Heart left ventricle (tissue), 16 donors: ENCODE measurements at regions not wholly inside any gene's neighbourhood (a gene's known extent, or its start where the extent isn't known, plus 50 kb on each side); places are given as distances from the start of the nearest gene placed in this dataset.

Experiments used
- ATAC-seq, 4 donors: fragments of 200-7000 bp; cut with Tn5 transposase; one replicate each; pipeline ENCODE4 v1.9.1; 2020 to 2022; ENCODE audit warnings: moderate library complexity in 4 of 4, mild to moderate bottlenecking in 3 of 4, moderate number of reproducible peaks in 1 of 4
- DNase-seq, 5 donors: peaks; one replicate each; pipeline ENCODE4 v3.0.0-alpha.2; 2020
- H3K27ac ChIP-seq, 12 donors: fragments of 200-600 bp; sonication (generic) in 4 of 12; one replicate each; pipeline versions ENCODE4 v1.5.0 to v1.8.0; 2016 to 2022; ENCODE audit warnings: mild to moderate bottlenecking in 2 of 12
- H3K27me3 ChIP-seq, 9 donors: fragments of 200-600 bp; sonication (generic) in 2 of 9; one replicate each; pipeline versions ENCODE4 v1.5.1 to v1.8.0; 2016 to 2022; ENCODE audit warnings: mild to moderate bottlenecking in 3 of 9
- H3K36me3 ChIP-seq, 9 donors: fragments of 200-600 bp; sonication (generic) in 2 of 9; one replicate each; pipeline versions ENCODE4 v1.5.0 to v1.8.0; 2018 to 2022; ENCODE audit warnings: mild to moderate bottlenecking in 2 of 9
- H3K4me1 ChIP-seq, 12 donors: fragments of 200-600 bp; sonication (generic) in 4 of 12; one replicate each; pipeline versions ENCODE4 v1.5.0 to v1.8.0; 2016 to 2022; ENCODE audit warnings: mild to moderate bottlenecking in 3 of 12
- H3K4me3 ChIP-seq, 12 donors: fragments of 200-600 bp; sonication (generic) in 4 of 12; one replicate each; pipeline versions ENCODE4 v1.5.0 to v1.8.0; 2017 to 2022; ENCODE audit warnings: mild to moderate bottlenecking in 9 of 12, moderate library complexity in 4 of 12
- H3K9me3 ChIP-seq, 12 donors: fragments of 200-600 bp; sonication (generic) in 4 of 12; one replicate each; pipeline versions ENCODE4 v1.5.0 to v1.8.0; 2016 to 2022; ENCODE audit warnings: mild to moderate bottlenecking in 1 of 12
- CTCF ChIP-seq, 12 donors: fragments of 200-600 bp; sonication (generic) in 4 of 12; IDR thresholded peaks; one replicate each; pipeline versions ENCODE4 v1.5.0 to v1.8.0; 2018 to 2022; ENCODE audit warnings: antibody characterized with exemption in 12 of 12, mild to moderate bottlenecking in 5 of 12
- POLR2A ChIP-seq, 2 donors: fragments of 450-650 bp; IDR thresholded peaks; one replicate each; pipeline ENCODE4 v1.6.1; 2017; ENCODE audit warnings: antibody characterized with exemption in 2 of 2, mild to moderate bottlenecking in 2 of 2, moderate library complexity in 2 of 2
- WGBS, 4 donors: extraction: QIAGEN DNeasy Blood & Tissue Kit in 2 of 4; methylation state at CpG; one replicate each; pipeline versions ENCODE4 v1.1.5 to v1.1.7; 2013 to 2018; 5-methylcytosine and 5-hydroxymethylcytosine counted together
- intact Hi-C, 10 donors: fragments of 100-400 bp; cut with DNase I; formaldehyde crosslinking; loops; one replicate each; pipeline versions ENCODE4 v1.11.1 to v1.14.2; 2022
- donor health status: ischemic (EF 13 %, LVEDD 7.1; RV severe dilation, severe dysfunction).
- donor health status: healthy with polysubstance abuse.
- donor health status: DM: no; HTN: yes; CAD: no.
- donor health status: DM: no; HTN: no; CAD: no.
- donor health status: ischemic (EF 25% LVEDD 6.9; RV normal size, moderate dysfunction).
- donor health status: ischemic (EF 25% LVEDD 5.7; RV mildly dilated, moderate dysfunction).
- donor health status: healthy.
- donor health status: DM: yes; HTN: yes; CAD: no.
- donor health status: ischemic (EF 35%, LVEDD 5.7; RV mildly dilated, moderate dysfunction).
- donor health status: nonischemic (EF 11% LVEDD 7.7; RV severe dilation, severe dysfunction).
- donor health status: DM: yes; HTN: yes; CAD: no.
- donor health status: PGD.
- donor health status: ischemic (EF 29% LVEDD 5.4; RV normal size, mild dysfunction).
- donor health status: nonischemic (EF 23%, LVEDD 6.1; RV moderate dilation, normal function).

DNA sequence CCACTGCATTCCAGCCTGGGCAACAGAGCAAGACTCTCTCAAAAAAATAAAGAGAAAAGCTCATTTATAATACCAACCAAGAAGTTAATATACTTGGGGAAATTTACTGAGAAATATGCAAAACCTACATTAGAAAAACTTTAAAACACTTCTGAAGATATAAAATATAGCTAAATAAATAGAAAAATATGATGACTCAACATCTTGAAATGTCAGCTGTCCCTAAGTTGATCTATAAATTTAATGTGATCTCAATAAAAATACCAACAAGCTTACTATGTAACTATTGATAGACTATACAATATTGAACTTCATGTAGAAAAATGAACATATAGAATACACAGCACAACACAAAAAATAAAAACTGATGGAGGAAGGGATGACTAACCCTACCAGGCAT lies 87.5 kb upstream of the INTU start:
- Histone ChIP-seq H3K4me1 (no peaks in the 10 kb centered on the region), H3K27me3 (no peaks in the 10 kb centered on the region), H3K27ac (no peak overlapping the region), H3K9me3 (peaks cover 0 to 2% (median 0%) of the 10 kb centered on the region in 12 donors), H3K4me3 (no peak overlapping the region), H3K36me3 (no peaks in the 10 kb centered on the region)
- TF ChIP-seq CTCF (IDR thresholded peaks at IDR 0.05) (no peak), POLR2A (IDR thresholded peaks at IDR 0.05) (no peak)
- DNase-seq (no peak), ATAC-seq (no peak)
- intact Hi-C loops, result no loop called here

DNA sequence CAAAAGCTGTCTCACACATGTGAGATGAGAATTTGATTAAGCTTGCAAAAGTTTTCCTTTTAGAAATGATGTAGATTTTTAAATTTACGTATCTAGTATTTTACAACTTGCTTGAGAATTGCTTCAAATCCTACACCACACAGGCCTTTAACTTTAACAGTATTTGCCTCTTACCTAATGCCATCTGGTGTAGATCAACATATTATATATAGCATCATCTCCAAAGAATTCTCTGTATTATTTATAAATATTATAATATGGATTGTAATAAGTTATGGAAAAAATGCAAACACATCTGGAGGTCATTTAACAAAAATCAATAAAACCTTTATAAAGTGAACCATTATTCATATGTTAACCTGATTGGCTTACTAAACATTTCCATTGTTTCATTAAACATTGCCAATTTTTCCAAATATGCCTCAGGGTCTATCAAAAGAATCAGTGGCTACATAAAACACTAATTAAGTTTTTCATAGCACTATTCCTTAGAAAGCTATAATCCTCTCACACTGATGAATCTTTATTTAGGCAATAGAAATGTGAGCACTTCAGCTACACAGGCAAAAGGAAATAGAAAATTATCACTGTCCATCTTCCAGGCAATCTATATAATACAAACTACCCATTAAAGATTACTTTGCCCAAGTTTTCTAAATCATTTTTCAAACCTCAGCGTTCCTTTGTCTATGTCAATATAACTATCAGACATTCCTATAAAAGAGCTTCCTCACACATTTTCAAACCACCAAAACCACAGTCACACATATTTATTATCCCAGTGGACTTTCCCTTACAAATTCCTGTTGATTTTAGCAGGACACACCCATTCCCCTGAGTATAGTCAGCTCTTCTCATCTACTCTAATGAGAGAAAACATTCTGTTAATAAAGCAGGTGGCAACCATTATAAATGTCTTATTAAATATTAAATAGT lies 83.5 kb upstream of the INTU start:
- WGBS, 4 donors, result 71 to 78% (median 74%) methylated on average over 2 of the region's 2 CpGs
- H3K4me3 ChIP-seq, result no peak overlapping the region
- H3K9me3 ChIP-seq, result peaks cover 0 to 2% (median 0%) of the 10 kb centered on the region in 12 donors
- no peaks in the 10 kb centered on the region for H3K4me1 ChIP-seq
- no peak overlapping the region for H3K27ac ChIP-seq
- H3K36me3 ChIP-seq, result no peaks in the 10 kb centered on the region
- intact Hi-C loops, result no loop called here
- DNase-seq (no peak), ATAC-seq (no peak)
- TF ChIP-seq CTCF (IDR thresholded peaks at IDR 0.05) (no peak), POLR2A (IDR thresholded peaks at IDR 0.05) (no peak)
- no peaks in the 10 kb centered on the region for H3K27me3 ChIP-seq

GRCh38 chr4:127555106-127555505 lies 77.7 kb upstream of the INTU start:
- no peak for DNase-seq
- Histone ChIP-seq H3K27ac (no peak overlapping the region), H3K4me3 (no peak overlapping the region), H3K4me1 (no peaks in the 10 kb centered on the region), H3K9me3 (no peaks in the 10 kb centered on the region), H3K36me3 (no peaks in the 10 kb centered on the region), H3K27me3 (no peaks in the 10 kb centered on the region)
- intact Hi-C loops, result no loop called here
- TF ChIP-seq CTCF (IDR thresholded peaks at IDR 0.05) (no peak), POLR2A (IDR thresholded peaks at IDR 0.05) (no peak)
- 84 to 92% (median 89%) methylated on average over 1 of the region's 1 CpG for WGBS, 4 donors
- ATAC-seq, result no peak

DNA sequence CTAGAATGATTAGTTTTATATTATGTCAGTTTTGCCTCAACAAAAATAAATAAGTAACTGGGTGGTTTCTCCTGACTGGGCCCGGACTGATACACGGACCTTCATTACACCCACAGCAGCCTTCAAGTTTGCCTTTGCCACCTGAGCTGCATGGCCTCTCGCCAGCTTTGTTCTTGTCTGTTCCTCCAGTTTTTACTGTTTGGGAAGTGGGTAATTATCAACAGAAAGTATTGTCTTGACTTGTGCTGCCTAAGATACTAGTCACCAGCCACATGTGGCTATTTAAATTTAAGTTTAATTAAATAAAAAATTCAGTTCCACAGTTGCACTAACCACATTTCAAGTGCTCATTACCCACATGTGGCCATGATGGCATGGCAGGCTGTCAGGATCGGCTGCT lies 74.7 kb upstream of the INTU start:
- TF ChIP-seq CTCF (IDR thresholded peaks at IDR 0.05), result no peak
- no peak for TF ChIP-seq POLR2A (IDR thresholded peaks at IDR 0.05)
- 80 to 95% (median 94%) methylated on average over 4 of the region's 4 CpGs for WGBS, 4 donors
- Histone ChIP-seq H3K4me3 (no peak overlapping the region), H3K4me1 (no peaks in the 10 kb centered on the region), H3K27ac (no peak overlapping the region), H3K36me3 (no peaks in the 10 kb centered on the region), H3K27me3 (no peaks in the 10 kb centered on the region), H3K9me3 (no peaks in the 10 kb centered on the region)
- intact Hi-C loops, result no loop called here
- no peak for ATAC-seq
- no peak for DNase-seq
